Astrocyte (in vitro differentiated cells and primary cell): ENCODE measurements at regions not wholly inside any gene's neighbourhood (a gene's known extent, or its start where the extent isn't known, plus 50 kb on each side); places are given as distances from the start of the nearest gene placed in this dataset.

ENCODE experiments used
- CTCF ChIP-seq: IDR thresholded peaks from 2 replicates; pipeline ENCODE4 v1.5.1; 2011; ENCODE audit warnings: low read depth, mild to moderate bottlenecking, inconsistent platforms, low read length, moderate library complexity; ENCODE audit not compliant: insufficient read depth
- EZH2 ChIP-seq: IDR thresholded peaks from 2 replicates; pipeline ENCODE4 v1.6.1; 2012; ENCODE audit warnings: mild to moderate bottlenecking, low read length, inconsistent platforms; ENCODE audit not compliant: insufficient read depth

GRCh38 chr6:81909162-81909561 lies 156.7 kb upstream of the TENT5A start:
- TF ChIP-seq CTCF: no peak
- TF ChIP-seq EZH2: no peak
